Fibroblast of lung (primary cell): ENCODE measurements at regions not wholly inside any gene's neighbourhood (a gene's known extent, or its start where the extent isn't known, plus 50 kb on each side); places are given as distances from the start of the nearest gene placed in this dataset.

Source experiments
- EZH2 ChIP-seq: IDR thresholded peaks from 2 replicates; pipeline ENCODE4 v1.5.1; 2012; ENCODE audit warnings: low read length, control low read depth, mild to moderate bottlenecking; ENCODE audit errors: missing control alignments
- TF ChIP-seq, protein P1 (sequence below), 2 donors: IDR thresholded peaks in 1 of 2; conservative IDR thresholded peaks in 1 of 2; 1 replicate in 1 of 2; 2 replicates in 1 of 2; pipeline ENCODE4 v1.5.1; 2011 to 2012; ENCODE audit warnings: low read length in 2 of 2, control low read depth in 1 of 2, inconsistent platforms in 1 of 2, low read depth in 1 of 2, mild to moderate bottlenecking in 1 of 2

DNA sequence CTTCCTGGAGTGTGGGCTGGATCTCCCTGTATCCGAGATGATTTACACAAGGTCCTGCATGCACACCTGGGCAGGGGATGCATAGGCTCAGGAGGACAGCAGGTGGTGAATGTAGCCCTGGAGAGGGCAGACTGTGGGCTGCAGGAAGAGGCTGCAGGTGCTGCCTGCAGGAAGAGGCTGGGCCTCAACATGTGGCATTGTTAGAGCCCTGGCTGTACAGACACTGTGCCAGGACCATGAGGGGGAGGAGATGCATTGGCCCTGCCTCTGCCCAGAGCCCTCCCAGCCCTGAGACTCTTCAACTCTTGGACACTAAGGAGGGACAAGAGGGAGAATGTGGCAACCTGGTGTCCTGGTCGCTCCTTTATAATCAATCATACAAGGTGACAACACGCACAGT, 392.8 kb downstream of the TNS1 start:
- TF ChIP-seq, protein P1, sequence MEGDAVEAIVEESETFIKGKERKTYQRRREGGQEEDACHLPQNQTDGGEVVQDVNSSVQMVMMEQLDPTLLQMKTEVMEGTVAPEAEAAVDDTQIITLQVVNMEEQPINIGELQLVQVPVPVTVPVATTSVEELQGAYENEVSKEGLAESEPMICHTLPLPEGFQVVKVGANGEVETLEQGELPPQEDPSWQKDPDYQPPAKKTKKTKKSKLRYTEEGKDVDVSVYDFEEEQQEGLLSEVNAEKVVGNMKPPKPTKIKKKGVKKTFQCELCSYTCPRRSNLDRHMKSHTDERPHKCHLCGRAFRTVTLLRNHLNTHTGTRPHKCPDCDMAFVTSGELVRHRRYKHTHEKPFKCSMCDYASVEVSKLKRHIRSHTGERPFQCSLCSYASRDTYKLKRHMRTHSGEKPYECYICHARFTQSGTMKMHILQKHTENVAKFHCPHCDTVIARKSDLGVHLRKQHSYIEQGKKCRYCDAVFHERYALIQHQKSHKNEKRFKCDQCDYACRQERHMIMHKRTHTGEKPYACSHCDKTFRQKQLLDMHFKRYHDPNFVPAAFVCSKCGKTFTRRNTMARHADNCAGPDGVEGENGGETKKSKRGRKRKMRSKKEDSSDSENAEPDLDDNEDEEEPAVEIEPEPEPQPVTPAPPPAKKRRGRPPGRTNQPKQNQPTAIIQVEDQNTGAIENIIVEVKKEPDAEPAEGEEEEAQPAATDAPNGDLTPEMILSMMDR (conservative IDR thresholded peaks at IDR 0.05 in 1 of 2, IDR thresholded peaks at IDR 0.05 in 1 of 2; ENCODE audit: low read depth in 1 of 2, low read length in 2 of 2) = no peak
- no peak for TF ChIP-seq EZH2
